H1 (cell line): ENCODE measurements at regions not wholly inside any gene's neighbourhood (a gene's known extent, or its start where the extent isn't known, plus 50 kb on each side); places are given as distances from the start of the nearest gene placed in this dataset.

Source experiments
- CTCF ChIA-PET: fragments of 300-600 bp; sonication (Branson Sonifier 250); formaldehyde crosslinking; loops from one replicate; lab custom pipeline; 2021; ENCODE audit not compliant: partially characterized antibody; lab: Charles Lee
- POLR2A ChIA-PET: fragments of 300-600 bp; sonication (Branson Sonifier 250); formaldehyde crosslinking; loops from one replicate; lab custom pipeline; 2021; ENCODE audit warnings: inconsistent platforms; ENCODE audit not compliant: partially characterized antibody; lab: Charles Lee
- DNase-seq, 2 experiments: peaks; one replicate each; pipeline versions ENCODE4 v3.0.0 to v3.0.0-alpha.2; 2010 to 2022; ENCODE audit warnings: low spot score in 2 of 2, low read depth in 1 of 2, mixed read lengths in 1 of 2
- FAIRE-seq: peaks from 2 replicates; lab custom pipeline; 2011; peaks lifted over from hg19 to GRCh38; lab: Jason Lieb, UNC
- H2AFZ ChIP-seq: 2 replicates; pipeline ENCODE4 v1.8.1; 2012; ENCODE audit warnings: low read length, inconsistent platforms
- H2AK5ac ChIP-seq: 2 replicates; pipeline ENCODE4 v1.6.1; 2013; ENCODE audit warnings: low read depth, low read length
- H2BK120ac ChIP-seq: replicated peaks from 2 replicates; pipeline ENCODE3; 2013; ENCODE audit warnings: low read depth, low read length, inconsistent platforms
- H2BK12ac ChIP-seq: 2 replicates; pipeline ENCODE4 v1.6.1; 2013; ENCODE audit warnings: low read depth, low read length
- H2BK15ac ChIP-seq: 2 replicates; pipeline ENCODE4 v1.6.1; 2013; ENCODE audit warnings: low read length
- H2BK20ac ChIP-seq: 2 replicates; pipeline ENCODE4 v1.6.1; 2013; ENCODE audit warnings: low read length
- H2BK5ac ChIP-seq: 2 replicates; pipeline ENCODE4 v1.6.1; 2013; ENCODE audit warnings: low read depth, low read length
- H3K14ac ChIP-seq: 2 replicates; pipeline ENCODE4 v1.6.1; 2013; ENCODE audit warnings: inconsistent platforms; ENCODE audit not compliant: insufficient read length
- H3K18ac ChIP-seq: 2 replicates; pipeline ENCODE4 v1.6.1; 2013; ENCODE audit warnings: low read length; ENCODE audit errors: extremely low read depth
- H3K23ac ChIP-seq: 2 replicates; pipeline ENCODE4 v1.6.1; 2013; ENCODE audit warnings: inconsistent platforms; ENCODE audit not compliant: insufficient read length
- H3K23me2 ChIP-seq: 2 replicates; pipeline ENCODE4 v1.6.1; 2013; ENCODE audit warnings: low read depth, low read length
- H3K27ac ChIP-seq: 2 replicates; pipeline ENCODE4 v1.6.1; 2011; ENCODE audit warnings: low read depth, low read length, inconsistent platforms
- H3K27me3 ChIP-seq, 4 experiments: replicated peaks in 1 of 4; 1 replicate in 1 of 4; 2 replicates in 3 of 4; pipeline versions ENCODE4 v1.6.1 to v1.8.1; 2011 to 2013; ENCODE audit warnings: low read length in 3 of 4, mild to moderate bottlenecking in 3 of 4, inconsistent platforms in 2 of 4, mixed read lengths in 2 of 4, moderate library complexity in 1 of 4; ENCODE audit not compliant: control insufficient read depth in 3 of 4, insufficient read depth in 3 of 4; ENCODE audit errors: extremely low read depth in 1 of 4
- H3K36me3 ChIP-seq, 4 experiments: 2 replicates each; pipeline versions ENCODE4 v1.6.1 to v1.8.1; 2011 to 2013; ENCODE audit warnings: mild to moderate bottlenecking in 4 of 4, low read length in 3 of 4, moderate library complexity in 2 of 4, control low read depth in 1 of 4, inconsistent platforms in 1 of 4; ENCODE audit not compliant: insufficient read depth in 4 of 4, control insufficient read depth in 2 of 4
- H3K4ac ChIP-seq: replicated peaks from 2 replicates; pipeline ENCODE3; 2013; ENCODE audit warnings: low read length, low read depth, mixed read lengths, inconsistent platforms; ENCODE audit not compliant: insufficient read length
- H3K4me1 ChIP-seq, 4 experiments: replicated peaks in 1 of 4; 1 replicate in 1 of 4; 2 replicates in 3 of 4; pipeline versions ENCODE4 v1.6.1 to v1.8.1; 2011 to 2013; ENCODE audit warnings: low read length in 3 of 4, inconsistent platforms in 2 of 4, mixed read lengths in 1 of 4; ENCODE audit not compliant: insufficient read depth in 4 of 4, control insufficient read depth in 3 of 4
- H3K4me2 ChIP-seq, 2 experiments: 2 replicates each; pipeline versions ENCODE4 v1.6.1 to v1.8.1; 2011 to 2013; ENCODE audit warnings: low read depth in 2 of 2, low read length in 2 of 2, control low read depth in 1 of 2, inconsistent platforms in 1 of 2, mild to moderate bottlenecking in 1 of 2; ENCODE audit not compliant: insufficient read depth in 1 of 2
- H3K4me3 ChIP-seq, 4 experiments: fragments of 200-600, 300-600 bp in 1 of 4; sonication (generic), shearing (Covaris generic), sonication (Bioruptor Twin) in 1 of 4; 2 replicates each; pipeline versions ENCODE4 v1.5.1 to v1.8.1; 2011 to 2016; ENCODE audit warnings: low read length in 4 of 4, low read depth in 3 of 4, control low read depth in 2 of 4, inconsistent platforms in 2 of 4, mild to moderate bottlenecking in 2 of 4, mixed read lengths in 1 of 4, moderate library complexity in 1 of 4; ENCODE audit not compliant: insufficient read depth in 2 of 4; ENCODE audit errors: extremely low read depth in 1 of 4
- H3K56ac ChIP-seq: replicated peaks from 2 replicates; pipeline ENCODE3; 2013; ENCODE audit warnings: low read depth, mild to moderate bottlenecking, mixed read lengths, low read length, inconsistent platforms; ENCODE audit not compliant: insufficient read length
- H3K79me1 ChIP-seq: 2 replicates; pipeline ENCODE4 v1.6.1; 2013; ENCODE audit warnings: low read depth, low read length, control low read depth
- H3K79me2 ChIP-seq, 2 experiments: 2 replicates each; pipeline versions ENCODE4 v1.6.1 to v1.8.1; 2012 to 2013; ENCODE audit warnings: low read length in 2 of 2, mild to moderate bottlenecking in 2 of 2, inconsistent platforms in 1 of 2; ENCODE audit not compliant: insufficient read depth in 2 of 2, control insufficient read depth in 1 of 2
- H3K9ac ChIP-seq, 4 experiments: replicated peaks in 1 of 4; 1 replicate in 1 of 4; 2 replicates in 3 of 4; pipeline versions ENCODE4 v1.6.1 to v1.8.1; 2011 to 2013; ENCODE audit warnings: low read depth in 3 of 4, low read length in 3 of 4, control low read depth in 2 of 4, mild to moderate bottlenecking in 2 of 4, moderate library complexity in 2 of 4, inconsistent platforms in 1 of 4; ENCODE audit errors: extremely low read depth in 1 of 4
- H3K9me3 ChIP-seq, 2 experiments: 2 replicates each; pipeline versions ENCODE4 v1.6.1 to v1.8.1; 2012 to 2013; ENCODE audit warnings: mild to moderate bottlenecking in 2 of 2, moderate library complexity in 2 of 2, control low read depth in 1 of 2, inconsistent platforms in 1 of 2, low read depth in 1 of 2, low read length in 1 of 2, mixed read lengths in 1 of 2; ENCODE audit not compliant: insufficient read depth in 2 of 2
- H4K20me1 ChIP-seq, 2 experiments: replicated peaks in 1 of 2; 2 replicates each; pipeline versions ENCODE3 to v1.8.1; 2011 to 2013; ENCODE audit warnings: inconsistent platforms in 2 of 2, low read length in 2 of 2, mild to moderate bottlenecking in 1 of 2; ENCODE audit not compliant: insufficient read depth in 2 of 2, control insufficient read depth in 1 of 2
- H4K5ac ChIP-seq: 2 replicates; pipeline ENCODE4 v1.6.1; 2013; ENCODE audit warnings: low read length, low read depth, mixed read lengths, inconsistent platforms; ENCODE audit not compliant: insufficient read length
- H4K8ac ChIP-seq: 2 replicates; pipeline ENCODE4 v1.8.0; 2013; ENCODE audit warnings: mild to moderate bottlenecking, moderate library complexity, low read length, inconsistent platforms; ENCODE audit not compliant: insufficient read depth; ENCODE audit errors: extremely low read depth
- H4K91ac ChIP-seq: replicated peaks from 2 replicates; pipeline ENCODE3; 2013; ENCODE audit warnings: low read length, mixed read lengths, inconsistent platforms; ENCODE audit not compliant: insufficient read length
- ASH2L ChIP-seq: fragments of 200-600, 300-600 bp; sonication (generic); IDR thresholded peaks from one replicate; pipeline ENCODE4 v1.7.1; 2017; ENCODE audit warnings: low read length
- BCL11A ChIP-seq, 2 experiments: IDR thresholded peaks; one replicate each; pipeline ENCODE4 v1.6.1; 2011; ENCODE audit warnings: low read depth in 2 of 2, low read length in 2 of 2, mild to moderate bottlenecking in 2 of 2
- BRCA1 ChIP-seq: IDR thresholded peaks from 2 replicates; pipeline ENCODE4 v1.6.1; 2012; ENCODE audit warnings: low read depth, low read length, improper control_type of control experiment
- CEBPB ChIP-seq: IDR thresholded peaks from 2 replicates; pipeline ENCODE4 v1.6.1; 2012; ENCODE audit warnings: low read depth, low read length
- CREB1 ChIP-seq: IDR thresholded peaks from 2 replicates; pipeline ENCODE4 v1.6.1; 2012; ENCODE audit warnings: inconsistent platforms
- CTBP2 ChIP-seq: IDR thresholded peaks from 2 replicates; pipeline ENCODE4 v1.7.0; 2011; ENCODE audit warnings: borderline replicate concordance, mild to moderate bottlenecking, moderate library complexity, mixed read lengths, low read length; ENCODE audit not compliant: insufficient read depth, insufficient read length
- FOSL1 ChIP-seq: IDR thresholded peaks from 2 replicates; pipeline ENCODE4 v1.6.1; 2011; ENCODE audit warnings: mild to moderate bottlenecking, low read depth, low read length, moderate library complexity; ENCODE audit not compliant: insufficient read depth
- HDAC6 ChIP-seq: IDR thresholded peaks from one replicate; pipeline ENCODE4 v1.7.1; 2012; ENCODE audit warnings: low read depth, mild to moderate bottlenecking, inconsistent platforms, low read length, moderate library complexity
- JUN ChIP-seq: IDR thresholded peaks from 2 replicates; pipeline ENCODE4 v1.6.1; 2011; ENCODE audit warnings: low read depth, mild to moderate bottlenecking, improper control_type of control experiment, low read length
- JUND ChIP-seq: IDR thresholded peaks from 2 replicates; pipeline ENCODE4 v1.6.1; 2011; ENCODE audit warnings: mild to moderate bottlenecking, improper control_type of control experiment, low read length
- KDM5A ChIP-seq: fragments of 200-600 bp; IDR thresholded peaks from 2 replicates; pipeline ENCODE4 v1.7.1; 2012; ENCODE audit warnings: mild to moderate bottlenecking, low read length, inconsistent platforms, mixed read lengths
- NANOG ChIP-seq: IDR thresholded peaks from 2 replicates; pipeline ENCODE4 v1.6.1; 2011; ENCODE audit warnings: low read length, low read depth, mild to moderate bottlenecking, inconsistent platforms; ENCODE audit not compliant: insufficient read depth, poor library complexity, severe bottlenecking
- NRF1 ChIP-seq: IDR thresholded peaks from 2 replicates; pipeline ENCODE4 v1.6.1; 2011; ENCODE audit warnings: mild to moderate bottlenecking, low read depth, low read length, improper control_type of control experiment
- POU5F1 ChIP-seq: IDR thresholded peaks from 2 replicates; pipeline ENCODE4 v1.6.1; 2011; ENCODE audit warnings: low read depth, mild to moderate bottlenecking, low read length, moderate library complexity
- RFX5 ChIP-seq: IDR thresholded peaks from 2 replicates; pipeline ENCODE4 v1.6.1; 2011; ENCODE audit warnings: low read depth, low read length, improper control_type of control experiment, borderline replicate concordance
- SIX5 ChIP-seq: IDR thresholded peaks from 2 replicates; pipeline ENCODE4 v1.6.1; 2011; ENCODE audit warnings: mild to moderate bottlenecking, low read depth, low read length
- WGBS, 2 experiments: shearing (Covaris generic) in 1 of 2; methylation state at CpG; one replicate each; pipeline versions ENCODE4 v1.1.6 to v1.1.7; 2013 to 2015; ENCODE audit warnings: low lambda C conversion rate in 2 of 2, mixed read lengths in 2 of 2, inconsistent platforms in 1 of 2, low coverage in 1 of 2, missing lambda C conversion rate in 1 of 2; ENCODE audit not compliant: insufficient replicate concordance in 2 of 2, insufficient coverage in 1 of 2, insufficient read length in 1 of 2; ENCODE audit errors: extremely low coverage in 1 of 2, missing lambda C conversion rate in 1 of 2; 5-methylcytosine and 5-hydroxymethylcytosine counted together

GRCh38 chr16:51276336-51276735 lies 125.3 kb upstream of the SALL1 start:
- Histone ChIP-seq H3K18ac (no peak overlapping the region), H3K23me2 (no peaks in the 10 kb centered on the region), H2AK5ac (no peak overlapping the region), H4K91ac (no peak overlapping the region), H3K9me3 (peaks cover 0 to 4% of the 10 kb centered on the region in 2 experiments; a peak in 1 of 4 replicates), H2AFZ (no peak overlapping the region), H3K27ac (no peak overlapping the region), H3K14ac (no peak overlapping the region), H3K79me2 (no peaks in the 10 kb centered on the region), H2BK20ac (no peak overlapping the region), H3K79me1 (no peaks in the 10 kb centered on the region), H4K5ac (no peak overlapping the region), H2BK15ac (no peak overlapping the region), H3K56ac (no peak overlapping the region), H3K23ac (no peak overlapping the region), H2BK5ac (no peak overlapping the region), H3K9ac (no peak overlapping the region), H4K20me1 (no peaks in the 10 kb centered on the region), H2BK12ac (no peak overlapping the region), H3K27me3 (no peaks in the 10 kb centered on the region; a peak in 1 of 7 replicates), H3K36me3 (no peaks in the 10 kb centered on the region), H4K8ac (no peak overlapping the region), H2BK120ac (no peak overlapping the region), H3K4ac (no peak overlapping the region), H3K4me1 (no peaks in the 10 kb centered on the region), H3K4me3 (no peak overlapping the region), H3K4me2 (no peak overlapping the region)
- no peak for FAIRE-seq
- DNase-seq = no peak
- ChIA-PET POLR2A (interaction anchor here (0.6 kb wide), 1 partner anchor 174 kb away, joined by 4 read pairs; no protein-coding TSS in a partner anchor), CTCF (interaction anchor here (0.6 to 1.3 kb wide), 2 partner anchors 73 to 173 kb away, joined by 3 to 4 read pairs; no protein-coding TSS in a partner anchor)
- WGBS, 2 experiments = 88% methylated on average over 1 of the region's 1 CpG; no CpG with 5 or more reads in 1 of the 2 experiments
- TF ChIP-seq NRF1 (no peak), FOSL1 (no peak), RFX5 (no peak), ASH2L (no peak), CEBPB (no peak), CTBP2 (no peak), JUN (no peak), CREB1 (no peak), SIX5 (no peak), BCL11A (IDR thresholded peaks at IDR 0.05; ENCODE audit: low read depth in 2 of 2, low read length in 2 of 2) (no peak), NANOG (no peak), KDM5A (no peak), JUND (no peak), HDAC6 (no peak), POU5F1 (no peak), BRCA1 (no peak)
